CD14-positive monocyte (primary cell): ENCODE measurements at regions not wholly inside any gene's neighbourhood (a gene's known extent, or its start where the extent isn't known, plus 50 kb on each side); places are given as distances from the start of the nearest gene placed in this dataset.

ENCODE experiments used
- DNase-seq, 3 donors: peaks; one replicate each; pipeline ENCODE4 v3.0.0-alpha.2; 2011 to 2022
- H2AFZ ChIP-seq: 2 replicates; pipeline ENCODE4 v1.6.0; 2012; ENCODE audit warnings: mild to moderate bottlenecking, low read depth, low read length, inconsistent platforms; ENCODE audit not compliant: insufficient read depth, poor library complexity, severe bottlenecking
- H3K27ac ChIP-seq, 2 donors: 1 replicate in 1 of 2; 2 replicates in 1 of 2; pipeline ENCODE4 v1.5.1; 2012 to 2013; ENCODE audit warnings: low read length in 2 of 2, control low read depth in 1 of 2, inconsistent platforms in 1 of 2, low read depth in 1 of 2, mild to moderate bottlenecking in 1 of 2
- H3K27me3 ChIP-seq, 2 donors: one replicate each; pipeline versions ENCODE4 v1.6.0 to v1.6.1; 2011 to 2013; ENCODE audit warnings: low read length in 2 of 2; ENCODE audit not compliant: control insufficient read depth in 2 of 2, insufficient read depth in 2 of 2
- H3K36me3 ChIP-seq, 2 donors: replicated peaks in 1 of 2; 1 replicate in 1 of 2; 2 replicates in 1 of 2; pipeline versions ENCODE4 v1.5.1 to v1.6.1; 2012 to 2013; ENCODE audit warnings: low read length in 2 of 2, control low read depth in 1 of 2, inconsistent platforms in 1 of 2, mild to moderate bottlenecking in 1 of 2; ENCODE audit not compliant: insufficient read depth in 2 of 2, control insufficient read depth in 1 of 2
- H3K4me1 ChIP-seq, 2 donors: 1 replicate in 1 of 2; 2 replicates in 1 of 2; pipeline versions ENCODE4 v1.5.1 to v1.6.1; 2012 to 2013; ENCODE audit warnings: low read length in 2 of 2, control low read depth in 1 of 2, inconsistent platforms in 1 of 2, mild to moderate bottlenecking in 1 of 2, moderate library complexity in 1 of 2; ENCODE audit not compliant: insufficient read depth in 2 of 2, control insufficient read depth in 1 of 2
- H3K4me2 ChIP-seq: replicated peaks from 2 replicates; pipeline ENCODE3; 2012; ENCODE audit warnings: low read length, moderate library complexity, mild to moderate bottlenecking; ENCODE audit not compliant: poor library complexity, severe bottlenecking; ENCODE audit errors: extremely low read depth
- H3K4me3 ChIP-seq, 3 experiments: fragments of 200-600 bp in 1 of 3; sonication (generic) in 1 of 3; replicated peaks in 1 of 3; 1 replicate in 2 of 3; 2 replicates in 1 of 3; pipeline ENCODE4 v1.5.1; 2011 to 2013; ENCODE audit warnings: low read length in 3 of 3, mild to moderate bottlenecking in 3 of 3, control low read depth in 2 of 3, low read depth in 2 of 3, inconsistent platforms in 1 of 3, moderate library complexity in 1 of 3
- H3K79me2 ChIP-seq: 2 replicates; pipeline ENCODE4 v1.6.0; 2012; ENCODE audit warnings: mild to moderate bottlenecking, control low read depth, inconsistent platforms, low read length, moderate library complexity; ENCODE audit not compliant: insufficient read depth
- H3K9ac ChIP-seq: 2 replicates; pipeline ENCODE4 v1.6.0; 2017; ENCODE audit warnings: low read length, mild to moderate bottlenecking; ENCODE audit not compliant: insufficient read depth, poor library complexity, severe bottlenecking
- H3K9me3 ChIP-seq, 2 donors: replicated peaks in 1 of 2; 1 replicate in 1 of 2; 2 replicates in 1 of 2; pipeline versions ENCODE4 v1.5.1 to v1.6.1; 2012 to 2013; ENCODE audit warnings: low read length in 2 of 2, control low read depth in 1 of 2; ENCODE audit not compliant: control insufficient read depth in 1 of 2, insufficient read depth in 1 of 2
- H4K20me1 ChIP-seq: 2 replicates; pipeline ENCODE4 v1.6.0; 2012; ENCODE audit warnings: mild to moderate bottlenecking, low read length, control low read depth, moderate library complexity; ENCODE audit not compliant: insufficient read depth
- H3K27ac Mint-ChIP-seq, 7 donors: one replicate each; pipeline ENCODE4 v1.8.0; 2020; ENCODE audit warnings: mild to moderate bottlenecking in 7 of 7, mixed read lengths in 7 of 7, moderate library complexity in 6 of 7, inconsistent platforms in 2 of 7
- H3K27me3 Mint-ChIP-seq, 3 donors: one replicate each; pipeline ENCODE4 v1.8.0; 2021 to 2022; ENCODE audit warnings: low read depth in 3 of 3, mild to moderate bottlenecking in 3 of 3, mixed read lengths in 3 of 3, moderate library complexity in 3 of 3, inconsistent platforms in 1 of 3
- H3K36me3 Mint-ChIP-seq, 2 donors: one replicate each; pipeline ENCODE4 v1.8.0; 2020; ENCODE audit warnings: mixed read lengths in 2 of 2, inconsistent platforms in 1 of 2, mild to moderate bottlenecking in 1 of 2
- H3K4me1 Mint-ChIP-seq: one replicate; pipeline ENCODE4 v1.8.0; 2020; ENCODE audit warnings: mild to moderate bottlenecking, mixed read lengths
- H3K4me3 Mint-ChIP-seq, 2 donors: one replicate each; pipeline ENCODE4 v1.8.0; 2020; ENCODE audit warnings: mild to moderate bottlenecking in 2 of 2, mixed read lengths in 2 of 2, moderate library complexity in 1 of 2
- H3K9me3 Mint-ChIP-seq, 7 donors: one replicate each; pipeline ENCODE4 v1.8.0; 2020 to 2022; ENCODE audit warnings: mixed read lengths in 7 of 7, mild to moderate bottlenecking in 6 of 7, moderate library complexity in 6 of 7, inconsistent platforms in 2 of 7
- WGBS: methylation state at CpG from one replicate; pipeline ENCODE4 v1.1.5; 2013; ENCODE audit warnings: missing lambda C conversion rate; ENCODE audit not compliant: insufficient coverage; 5-methylcytosine and 5-hydroxymethylcytosine counted together
- intact Hi-C, 2 donors: fragments of 100-400 bp; cut with micrococcal nuclease; formaldehyde crosslinking; loops; one replicate each; pipeline versions ENCODE4 v1.15.0 to v1.15.1; 2023
- TF ChIP-seq, protein P1 (sequence below): fragments of 200-600 bp; IDR thresholded peaks from one replicate; pipeline ENCODE4 v1.8.0; 2022; ENCODE audit warnings: antibody characterized with exemption, mild to moderate bottlenecking

GRCh38 chr5:88489364-88489763 is 220.7 kb upstream of the TMEM161B start:
- H3K4me2 ChIP-seq: no peak overlapping the region
- 90% methylated on average over 4 of the region's 6 CpGs for WGBS
- H3K27me3 ChIP-seq: no peaks in the 10 kb centered on the region
- intact Hi-C loops: no loop called here
- H3K4me1 Mint-ChIP-seq: no peaks in the 10 kb centered on the region
- H3K9ac ChIP-seq: no peak overlapping the region
- no peak overlapping the region for H3K4me3 ChIP-seq
- TF ChIP-seq, protein P1, sequence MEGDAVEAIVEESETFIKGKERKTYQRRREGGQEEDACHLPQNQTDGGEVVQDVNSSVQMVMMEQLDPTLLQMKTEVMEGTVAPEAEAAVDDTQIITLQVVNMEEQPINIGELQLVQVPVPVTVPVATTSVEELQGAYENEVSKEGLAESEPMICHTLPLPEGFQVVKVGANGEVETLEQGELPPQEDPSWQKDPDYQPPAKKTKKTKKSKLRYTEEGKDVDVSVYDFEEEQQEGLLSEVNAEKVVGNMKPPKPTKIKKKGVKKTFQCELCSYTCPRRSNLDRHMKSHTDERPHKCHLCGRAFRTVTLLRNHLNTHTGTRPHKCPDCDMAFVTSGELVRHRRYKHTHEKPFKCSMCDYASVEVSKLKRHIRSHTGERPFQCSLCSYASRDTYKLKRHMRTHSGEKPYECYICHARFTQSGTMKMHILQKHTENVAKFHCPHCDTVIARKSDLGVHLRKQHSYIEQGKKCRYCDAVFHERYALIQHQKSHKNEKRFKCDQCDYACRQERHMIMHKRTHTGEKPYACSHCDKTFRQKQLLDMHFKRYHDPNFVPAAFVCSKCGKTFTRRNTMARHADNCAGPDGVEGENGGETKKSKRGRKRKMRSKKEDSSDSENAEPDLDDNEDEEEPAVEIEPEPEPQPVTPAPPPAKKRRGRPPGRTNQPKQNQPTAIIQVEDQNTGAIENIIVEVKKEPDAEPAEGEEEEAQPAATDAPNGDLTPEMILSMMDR: no peak
- no peak overlapping the region for H3K27ac ChIP-seq
- no peaks in the 10 kb centered on the region for H4K20me1 ChIP-seq
- no peak overlapping the region for H3K27ac Mint-ChIP-seq
- H3K4me1 ChIP-seq: no peaks in the 10 kb centered on the region
- H3K36me3 Mint-ChIP-seq: no peaks in the 10 kb centered on the region
- no peaks in the 10 kb centered on the region for H3K36me3 ChIP-seq
- H3K9me3 ChIP-seq: no peaks in the 10 kb centered on the region
- no peak overlapping the region for H2AFZ ChIP-seq
- H3K27me3 Mint-ChIP-seq: no peaks in the 10 kb centered on the region
- H3K79me2 ChIP-seq: no peaks in the 10 kb centered on the region
- no peaks in the 10 kb centered on the region for H3K9me3 Mint-ChIP-seq
- H3K4me3 Mint-ChIP-seq: no peak overlapping the region
- DNase-seq: no peak

- H4K20me1 ChIP-seq: no peaks in the 10 kb centered on the region
- Mint-ChIP-seq H3K27ac (no peak overlapping the region), H3K4me1 (no peaks in the 10 kb centered on the region), H3K27me3 (no peaks in the 10 kb centered on the region), H3K4me3 (no peak overlapping the region), H3K9me3 (peaks cover 0 to 2% (median 0%) of the 10 kb centered on the region in 7 donors), H3K36me3 (no peaks in the 10 kb centered on the region)
- DNase-seq: no peak
- no peak overlapping the region for H2AFZ ChIP-seq
- H3K9me3 ChIP-seq: no peaks in the 10 kb centered on the region
- H3K4me3 ChIP-seq: no peak overlapping the region
- no peak overlapping the region for H3K4me2 ChIP-seq
- H3K4me1 ChIP-seq: no peaks in the 10 kb centered on the region
- intact Hi-C loops: no loop called here
- TF ChIP-seq, protein P1: no peak
- no peak overlapping the region for H3K9ac ChIP-seq
- H3K36me3 ChIP-seq: no peaks in the 10 kb centered on the region
- no peaks in the 10 kb centered on the region for H3K79me2 ChIP-seq
- 89% methylated on average over 1 of the region's 2 CpGs for WGBS
- H3K27ac ChIP-seq: no peak overlapping the region
- H3K27me3 ChIP-seq: no peaks in the 10 kb centered on the region
Observed at GRCh38 chr5:88488561-88488960, 219.9 kb upstream of the TMEM161B start.
